ENCODE measurements at regions not wholly inside any gene's neighbourhood (a gene's known extent, or its start where the extent isn't known, plus 50 kb on each side); places are given as distances from the start of the nearest gene placed in this dataset.

DNA sequence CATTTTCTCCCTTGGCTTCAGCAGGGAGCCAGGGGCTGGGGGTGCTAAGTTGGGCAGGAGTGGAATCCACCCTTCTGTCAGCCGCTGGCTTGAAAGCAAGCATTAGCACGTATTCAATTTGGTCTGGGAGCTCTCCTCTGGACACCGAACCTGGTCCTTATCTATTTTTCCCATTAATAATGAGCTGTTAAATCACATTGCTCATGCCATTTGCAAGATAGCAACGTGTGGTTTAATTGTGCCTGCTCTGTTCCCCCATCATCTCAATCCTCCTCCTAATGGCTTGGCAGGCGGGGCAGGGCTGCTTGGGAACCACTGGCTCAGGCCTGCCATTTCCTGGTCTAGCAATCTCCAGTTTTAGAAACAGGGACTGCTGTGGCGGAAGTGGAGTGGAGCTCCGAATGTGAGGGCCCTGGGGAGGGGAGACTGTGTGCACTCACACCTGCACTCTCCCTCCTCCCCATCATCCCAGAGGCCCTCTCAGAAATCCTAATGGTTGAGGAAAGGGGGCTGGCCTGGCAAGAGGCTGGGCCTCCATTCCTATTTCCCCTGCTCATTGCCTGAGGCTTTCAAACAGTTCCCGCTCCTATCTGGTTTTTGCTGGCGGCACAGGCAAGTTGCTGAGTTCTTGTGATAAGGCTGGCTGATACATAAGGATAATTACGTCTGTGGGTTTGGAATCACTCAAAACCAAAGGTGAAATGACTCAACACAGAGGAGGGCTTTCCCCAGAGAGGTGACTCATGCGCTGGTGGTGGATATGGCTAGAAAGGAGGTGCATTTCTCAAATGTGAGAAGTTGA, 201.2 kb upstream of the E2F8 start (continued):
- TF ChIP-seq, protein P1, sequence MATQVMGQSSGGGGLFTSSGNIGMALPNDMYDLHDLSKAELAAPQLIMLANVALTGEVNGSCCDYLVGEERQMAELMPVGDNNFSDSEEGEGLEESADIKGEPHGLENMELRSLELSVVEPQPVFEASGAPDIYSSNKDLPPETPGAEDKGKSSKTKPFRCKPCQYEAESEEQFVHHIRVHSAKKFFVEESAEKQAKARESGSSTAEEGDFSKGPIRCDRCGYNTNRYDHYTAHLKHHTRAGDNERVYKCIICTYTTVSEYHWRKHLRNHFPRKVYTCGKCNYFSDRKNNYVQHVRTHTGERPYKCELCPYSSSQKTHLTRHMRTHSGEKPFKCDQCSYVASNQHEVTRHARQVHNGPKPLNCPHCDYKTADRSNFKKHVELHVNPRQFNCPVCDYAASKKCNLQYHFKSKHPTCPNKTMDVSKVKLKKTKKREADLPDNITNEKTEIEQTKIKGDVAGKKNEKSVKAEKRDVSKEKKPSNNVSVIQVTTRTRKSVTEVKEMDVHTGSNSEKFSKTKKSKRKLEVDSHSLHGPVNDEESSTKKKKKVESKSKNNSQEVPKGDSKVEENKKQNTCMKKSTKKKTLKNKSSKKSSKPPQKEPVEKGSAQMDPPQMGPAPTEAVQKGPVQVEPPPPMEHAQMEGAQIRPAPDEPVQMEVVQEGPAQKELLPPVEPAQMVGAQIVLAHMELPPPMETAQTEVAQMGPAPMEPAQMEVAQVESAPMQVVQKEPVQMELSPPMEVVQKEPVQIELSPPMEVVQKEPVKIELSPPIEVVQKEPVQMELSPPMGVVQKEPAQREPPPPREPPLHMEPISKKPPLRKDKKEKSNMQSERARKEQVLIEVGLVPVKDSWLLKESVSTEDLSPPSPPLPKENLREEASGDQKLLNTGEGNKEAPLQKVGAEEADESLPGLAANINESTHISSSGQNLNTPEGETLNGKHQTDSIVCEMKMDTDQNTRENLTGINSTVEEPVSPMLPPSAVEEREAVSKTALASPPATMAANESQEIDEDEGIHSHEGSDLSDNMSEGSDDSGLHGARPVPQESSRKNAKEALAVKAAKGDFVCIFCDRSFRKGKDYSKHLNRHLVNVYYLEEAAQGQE (IDR thresholded peaks at IDR 0.05; ENCODE audit: low read depth, low read length): peak; percentile 44; the same call in 1 of the 2 replicates
- TF ChIP-seq, protein P2, sequence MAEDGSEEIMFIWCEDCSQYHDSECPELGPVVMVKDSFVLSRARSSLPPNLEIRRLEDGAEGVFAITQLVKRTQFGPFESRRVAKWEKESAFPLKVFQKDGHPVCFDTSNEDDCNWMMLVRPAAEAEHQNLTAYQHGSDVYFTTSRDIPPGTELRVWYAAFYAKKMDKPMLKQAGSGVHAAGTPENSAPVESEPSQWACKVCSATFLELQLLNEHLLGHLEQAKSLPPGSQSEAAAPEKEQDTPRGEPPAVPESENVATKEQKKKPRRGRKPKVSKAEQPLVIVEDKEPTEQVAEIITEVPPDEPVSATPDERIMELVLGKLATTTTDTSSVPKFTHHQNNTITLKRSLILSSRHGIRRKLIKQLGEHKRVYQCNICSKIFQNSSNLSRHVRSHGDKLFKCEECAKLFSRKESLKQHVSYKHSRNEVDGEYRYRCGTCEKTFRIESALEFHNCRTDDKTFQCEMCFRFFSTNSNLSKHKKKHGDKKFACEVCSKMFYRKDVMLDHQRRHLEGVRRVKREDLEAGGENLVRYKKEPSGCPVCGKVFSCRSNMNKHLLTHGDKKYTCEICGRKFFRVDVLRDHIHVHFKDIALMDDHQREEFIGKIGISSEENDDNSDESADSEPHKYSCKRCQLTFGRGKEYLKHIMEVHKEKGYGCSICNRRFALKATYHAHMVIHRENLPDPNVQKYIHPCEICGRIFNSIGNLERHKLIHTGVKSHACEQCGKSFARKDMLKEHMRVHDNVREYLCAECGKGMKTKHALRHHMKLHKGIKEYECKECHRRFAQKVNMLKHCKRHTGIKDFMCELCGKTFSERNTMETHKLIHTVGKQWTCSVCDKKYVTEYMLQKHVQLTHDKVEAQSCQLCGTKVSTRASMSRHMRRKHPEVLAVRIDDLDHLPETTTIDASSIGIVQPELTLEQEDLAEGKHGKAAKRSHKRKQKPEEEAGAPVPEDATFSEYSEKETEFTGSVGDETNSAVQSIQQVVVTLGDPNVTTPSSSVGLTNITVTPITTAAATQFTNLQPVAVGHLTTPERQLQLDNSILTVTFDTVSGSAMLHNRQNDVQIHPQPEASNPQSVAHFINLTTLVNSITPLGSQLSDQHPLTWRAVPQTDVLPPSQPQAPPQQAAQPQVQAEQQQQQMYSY (CRISPR knock-in tag; IDR thresholded peaks at IDR 0.05): no peak
- TF ChIP-seq CBFB (IDR thresholded peaks at IDR 0.05; ENCODE audit: low read depth): peak; percentile 94
- TF ChIP-seq, protein P3, sequence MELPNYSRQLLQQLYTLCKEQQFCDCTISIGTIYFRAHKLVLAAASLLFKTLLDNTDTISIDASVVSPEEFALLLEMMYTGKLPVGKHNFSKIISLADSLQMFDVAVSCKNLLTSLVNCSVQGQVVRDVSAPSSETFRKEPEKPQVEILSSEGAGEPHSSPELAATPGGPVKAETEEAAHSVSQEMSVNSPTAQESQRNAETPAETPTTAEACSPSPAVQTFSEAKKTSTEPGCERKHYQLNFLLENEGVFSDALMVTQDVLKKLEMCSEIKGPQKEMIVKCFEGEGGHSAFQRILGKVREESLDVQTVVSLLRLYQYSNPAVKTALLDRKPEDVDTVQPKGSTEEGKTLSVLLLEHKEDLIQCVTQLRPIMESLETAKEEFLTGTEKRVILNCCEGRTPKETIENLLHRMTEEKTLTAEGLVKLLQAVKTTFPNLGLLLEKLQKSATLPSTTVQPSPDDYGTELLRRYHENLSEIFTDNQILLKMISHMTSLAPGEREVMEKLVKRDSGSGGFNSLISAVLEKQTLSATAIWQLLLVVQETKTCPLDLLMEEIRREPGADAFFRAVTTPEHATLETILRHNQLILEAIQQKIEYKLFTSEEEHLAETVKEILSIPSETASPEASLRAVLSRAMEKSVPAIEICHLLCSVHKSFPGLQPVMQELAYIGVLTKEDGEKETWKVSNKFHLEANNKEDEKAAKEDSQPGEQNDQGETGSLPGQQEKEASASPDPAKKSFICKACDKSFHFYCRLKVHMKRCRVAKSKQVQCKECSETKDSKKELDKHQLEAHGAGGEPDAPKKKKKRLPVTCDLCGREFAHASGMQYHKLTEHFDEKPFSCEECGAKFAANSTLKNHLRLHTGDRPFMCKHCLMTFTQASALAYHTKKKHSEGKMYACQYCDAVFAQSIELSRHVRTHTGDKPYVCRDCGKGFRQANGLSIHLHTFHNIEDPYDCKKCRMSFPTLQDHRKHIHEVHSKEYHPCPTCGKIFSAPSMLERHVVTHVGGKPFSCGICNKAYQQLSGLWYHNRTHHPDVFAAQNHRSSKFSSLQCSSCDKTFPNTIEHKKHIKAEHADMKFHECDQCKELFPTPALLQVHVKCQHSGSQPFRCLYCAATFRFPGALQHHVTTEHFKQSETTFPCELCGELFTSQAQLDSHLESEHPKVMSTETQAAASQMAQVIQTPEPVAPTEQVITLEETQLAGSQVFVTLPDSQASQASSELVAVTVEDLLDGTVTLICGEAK (IDR thresholded peaks at IDR 0.05; ENCODE audit: borderline replicate concordance): no peak
- TF ChIP-seq, protein P4, sequence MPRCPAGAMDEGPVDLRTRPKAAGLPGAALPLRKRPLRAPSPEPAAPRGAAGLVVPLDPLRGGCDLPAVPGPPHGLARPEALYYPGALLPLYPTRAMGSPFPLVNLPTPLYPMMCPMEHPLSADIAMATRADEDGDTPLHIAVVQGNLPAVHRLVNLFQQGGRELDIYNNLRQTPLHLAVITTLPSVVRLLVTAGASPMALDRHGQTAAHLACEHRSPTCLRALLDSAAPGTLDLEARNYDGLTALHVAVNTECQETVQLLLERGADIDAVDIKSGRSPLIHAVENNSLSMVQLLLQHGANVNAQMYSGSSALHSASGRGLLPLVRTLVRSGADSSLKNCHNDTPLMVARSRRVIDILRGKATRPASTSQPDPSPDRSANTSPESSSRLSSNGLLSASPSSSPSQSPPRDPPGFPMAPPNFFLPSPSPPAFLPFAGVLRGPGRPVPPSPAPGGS (IDR thresholded peaks at IDR 0.05; ENCODE audit: borderline replicate concordance, insufficient read depth, low read depth, low read length, poor library complexity, severe bottlenecking): peak; percentile 98
- TF ChIP-seq CHD1 (IDR thresholded peaks at IDR 0.05; ENCODE audit: low read depth, low read length): no peak
- TF ChIP-seq NR2C1 (IDR thresholded peaks at IDR 0.05): no peak
- TF ChIP-seq BMI1 (IDR thresholded peaks at IDR 0.05; ENCODE audit: borderline replicate concordance): peak; percentile 90
- peak; percentile 100 for TF ChIP-seq JUNB (IDR thresholded peaks at IDR 0.05)
- peak; percentile 95 for TF ChIP-seq CREM (IDR thresholded peaks at IDR 0.05; ENCODE audit: low read depth)
- TF ChIP-seq, protein P5, sequence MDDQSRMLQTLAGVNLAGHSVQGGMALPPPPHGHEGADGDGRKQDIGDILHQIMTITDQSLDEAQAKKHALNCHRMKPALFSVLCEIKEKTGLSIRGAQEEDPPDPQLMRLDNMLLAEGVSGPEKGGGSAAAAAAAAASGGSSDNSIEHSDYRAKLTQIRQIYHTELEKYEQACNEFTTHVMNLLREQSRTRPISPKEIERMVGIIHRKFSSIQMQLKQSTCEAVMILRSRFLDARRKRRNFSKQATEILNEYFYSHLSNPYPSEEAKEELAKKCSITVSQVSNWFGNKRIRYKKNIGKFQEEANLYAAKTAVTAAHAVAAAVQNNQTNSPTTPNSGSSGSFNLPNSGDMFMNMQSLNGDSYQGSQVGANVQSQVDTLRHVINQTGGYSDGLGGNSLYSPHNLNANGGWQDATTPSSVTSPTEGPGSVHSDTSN (IDR thresholded peaks at IDR 0.05; ENCODE audit: insufficient replicate concordance, low read depth, low read length): no peak

Measured in GM12878 (cell line).